ENCODE measurements at regions not wholly inside any gene's neighbourhood (a gene's known extent, or its start where the extent isn't known, plus 50 kb on each side); places are given as distances from the start of the nearest gene placed in this dataset.

DNA sequence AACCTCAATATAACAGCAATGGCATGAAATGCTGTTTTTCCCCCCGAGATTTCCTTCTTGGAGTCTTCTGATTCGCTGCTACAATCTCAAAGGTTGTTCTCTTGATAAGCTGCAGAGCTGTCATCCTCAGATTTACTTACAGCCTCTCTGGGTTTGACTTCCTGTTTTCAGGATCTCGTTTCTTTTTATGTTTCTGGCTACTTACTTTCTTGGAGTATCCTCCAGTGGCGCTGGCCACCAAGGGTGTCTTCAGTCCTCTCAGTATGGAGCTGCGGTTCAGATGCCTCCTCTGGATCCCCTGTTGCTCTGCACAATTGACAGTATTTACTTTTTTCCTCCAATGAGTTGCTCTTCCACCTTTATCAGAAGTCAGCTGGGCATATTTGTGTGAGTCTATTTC, 152.0 kb upstream of the TMEM72 start:
- TF ChIP-seq, protein P1, sequence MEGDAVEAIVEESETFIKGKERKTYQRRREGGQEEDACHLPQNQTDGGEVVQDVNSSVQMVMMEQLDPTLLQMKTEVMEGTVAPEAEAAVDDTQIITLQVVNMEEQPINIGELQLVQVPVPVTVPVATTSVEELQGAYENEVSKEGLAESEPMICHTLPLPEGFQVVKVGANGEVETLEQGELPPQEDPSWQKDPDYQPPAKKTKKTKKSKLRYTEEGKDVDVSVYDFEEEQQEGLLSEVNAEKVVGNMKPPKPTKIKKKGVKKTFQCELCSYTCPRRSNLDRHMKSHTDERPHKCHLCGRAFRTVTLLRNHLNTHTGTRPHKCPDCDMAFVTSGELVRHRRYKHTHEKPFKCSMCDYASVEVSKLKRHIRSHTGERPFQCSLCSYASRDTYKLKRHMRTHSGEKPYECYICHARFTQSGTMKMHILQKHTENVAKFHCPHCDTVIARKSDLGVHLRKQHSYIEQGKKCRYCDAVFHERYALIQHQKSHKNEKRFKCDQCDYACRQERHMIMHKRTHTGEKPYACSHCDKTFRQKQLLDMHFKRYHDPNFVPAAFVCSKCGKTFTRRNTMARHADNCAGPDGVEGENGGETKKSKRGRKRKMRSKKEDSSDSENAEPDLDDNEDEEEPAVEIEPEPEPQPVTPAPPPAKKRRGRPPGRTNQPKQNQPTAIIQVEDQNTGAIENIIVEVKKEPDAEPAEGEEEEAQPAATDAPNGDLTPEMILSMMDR (IDR thresholded peaks at IDR 0.05 in 8 of 11, conservative IDR thresholded peaks at IDR 0.05 in 3 of 11), result no peak
- TF ChIP-seq POLR2AphosphoS5 (IDR thresholded peaks at IDR 0.05) (no peak), POLR2A (IDR thresholded peaks at IDR 0.05) (no peak)

Measured in spleen (tissue), 7 donors.